HG03025 (cell line): ENCODE measurements at regions not wholly inside any gene's neighbourhood (a gene's known extent, or its start where the extent isn't known, plus 50 kb on each side); places are given as distances from the start of the nearest gene placed in this dataset.
"Not testable (repeated sequence)": the region's sequence is repeated elsewhere in the genome, so short reads cannot be mapped to it uniquely, and the experiment has no call there.

Experiments used
- ATAC-seq: cut with Tn5 transposase; IDR thresholded peaks from one replicate; pipeline ENCODE4 v1.9.1; 2021; ENCODE audit warnings: mild to moderate bottlenecking, moderate library complexity; ENCODE audit not compliant: unreplicated experiment, low FRiP score

DNA sequence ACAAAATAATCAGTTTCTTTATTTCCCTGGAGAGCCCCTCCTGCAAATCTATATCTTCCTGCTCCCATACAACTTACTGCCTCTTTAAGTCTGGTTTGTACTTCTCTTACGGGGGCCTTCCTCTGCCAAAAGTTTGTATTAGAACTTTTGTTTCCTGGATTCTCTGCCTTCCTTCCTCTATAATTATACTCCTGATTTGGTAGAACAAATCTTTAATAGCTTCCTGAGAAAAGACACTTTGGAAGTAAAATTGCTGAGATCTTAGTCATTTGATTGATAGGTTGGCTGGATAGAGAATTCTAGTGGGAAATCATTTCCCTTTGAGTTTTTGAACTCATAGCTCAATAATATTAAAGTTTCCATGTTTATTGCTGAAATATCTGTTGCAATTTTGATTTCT is 499.2 kb downstream of the RAB38 start:
- no peak for ATAC-seq

DNA sequence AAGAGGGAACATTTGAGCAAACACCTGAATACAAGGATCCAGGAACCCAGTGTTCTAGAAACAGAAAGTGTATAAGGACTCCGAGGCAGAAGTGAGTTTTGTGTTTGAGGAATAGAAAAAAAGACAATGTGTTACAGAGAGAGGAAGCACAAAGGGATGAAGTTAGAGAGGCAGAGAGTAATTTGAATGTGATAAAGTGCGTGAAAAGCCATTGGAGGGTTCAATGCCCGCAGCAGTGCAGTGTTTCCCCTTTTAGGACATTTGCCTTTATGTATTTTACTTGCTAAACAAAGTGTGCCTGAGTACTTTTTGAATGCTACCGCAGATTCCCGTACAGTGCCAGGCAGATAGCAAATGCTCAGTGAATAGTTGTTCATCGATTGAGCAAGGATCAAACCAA is 508.5 kb downstream of the RAB38 start:
- ATAC-seq = no peak

DNA sequence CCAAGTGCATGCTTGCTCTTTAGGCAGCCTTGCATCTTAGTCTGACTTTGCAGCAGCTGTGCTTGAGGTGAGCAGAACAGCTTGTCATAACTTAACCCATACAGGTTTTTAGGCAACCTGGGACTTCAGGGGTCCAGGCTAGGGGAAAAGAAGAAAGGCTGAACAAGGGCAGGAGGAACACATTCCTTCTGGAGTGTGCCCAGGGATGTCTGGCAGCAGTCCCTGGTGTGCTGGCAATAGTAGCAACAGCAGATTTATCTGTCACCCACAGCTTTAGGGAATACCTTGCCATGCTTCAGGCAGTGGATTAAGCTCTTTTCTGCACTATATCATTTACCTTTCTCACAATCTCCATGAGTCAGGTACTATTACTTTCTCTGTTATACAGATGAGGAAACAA is 513.0 kb downstream of the RAB38 start:
- no peak for ATAC-seq

DNA sequence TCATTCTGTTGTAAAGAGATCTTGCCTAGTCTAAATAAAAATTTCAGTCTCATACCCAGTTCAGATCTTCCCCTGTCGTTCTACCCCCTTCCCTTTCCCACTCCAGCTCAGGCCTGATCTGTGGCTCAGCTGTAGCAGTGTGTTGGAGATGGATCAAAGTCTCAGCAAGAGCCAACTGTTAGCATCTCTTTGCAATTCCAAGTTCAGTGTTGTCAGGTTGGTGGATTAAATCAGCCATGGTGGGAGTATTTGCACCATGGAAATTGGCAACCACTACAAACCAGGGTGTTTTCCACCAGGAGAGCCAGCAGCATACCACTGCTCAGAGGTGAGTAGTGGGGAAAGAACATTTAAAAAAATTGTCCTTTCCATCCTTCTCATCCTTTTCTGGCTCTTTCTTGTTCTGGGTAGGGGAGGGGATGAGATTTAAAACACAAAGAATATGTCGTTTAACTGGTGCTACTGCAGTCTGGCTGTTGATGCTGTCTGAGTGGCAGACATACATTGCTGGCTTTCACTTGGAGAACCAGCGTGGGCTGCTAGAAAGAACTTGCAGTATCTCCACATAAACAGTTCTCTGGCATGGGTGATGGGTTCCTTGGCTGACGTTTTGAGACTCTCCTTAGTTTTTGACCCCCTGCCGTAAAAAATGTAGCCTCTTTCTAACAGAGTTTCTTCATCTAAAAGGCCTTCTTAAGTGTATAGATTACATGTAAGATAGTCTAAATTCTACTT is 514.1 kb downstream of the RAB38 start:
- no peak for ATAC-seq

DNA sequence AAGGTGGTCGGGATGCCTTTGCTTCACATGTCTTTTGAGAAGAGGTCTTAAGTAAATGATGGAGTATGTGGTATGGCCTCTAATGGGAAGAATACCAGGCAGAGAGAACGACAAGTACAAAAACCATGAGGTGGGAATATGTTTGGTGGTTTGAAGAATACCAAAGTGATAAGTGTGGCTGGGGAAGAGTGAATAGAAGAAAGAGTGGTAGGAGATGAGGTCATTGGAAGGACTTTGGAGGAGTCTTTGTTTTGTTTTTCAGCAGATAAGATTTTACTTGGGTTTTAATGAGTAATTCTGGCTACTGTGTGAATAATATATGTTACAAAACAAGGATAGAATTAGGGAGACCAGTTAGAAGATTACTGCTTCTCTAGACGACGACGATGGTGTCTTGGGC is 515.4 kb downstream of the RAB38 start:
- no peak for ATAC-seq

DNA sequence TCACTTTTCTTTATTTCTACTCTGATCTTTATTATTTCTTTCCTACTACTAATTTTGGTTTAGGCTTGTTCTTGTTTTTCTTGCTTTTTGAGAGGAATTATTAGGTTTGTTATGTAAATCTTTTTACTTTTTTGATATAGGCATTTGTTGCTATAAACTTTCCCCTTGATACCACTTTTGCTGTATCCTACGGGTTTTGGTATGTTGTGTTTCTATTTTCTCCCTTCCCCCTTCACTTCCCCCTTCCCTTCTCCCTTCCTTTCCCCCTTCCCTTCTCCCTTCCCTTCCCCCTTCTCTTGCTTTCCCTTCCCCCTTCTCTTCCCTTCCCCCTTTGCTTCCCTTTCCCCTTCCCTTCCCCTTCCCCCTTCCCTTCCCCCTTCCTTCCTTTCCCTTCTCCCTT is 529.6 kb downstream of the RAB38 start:
- ATAC-seq = no peak

DNA sequence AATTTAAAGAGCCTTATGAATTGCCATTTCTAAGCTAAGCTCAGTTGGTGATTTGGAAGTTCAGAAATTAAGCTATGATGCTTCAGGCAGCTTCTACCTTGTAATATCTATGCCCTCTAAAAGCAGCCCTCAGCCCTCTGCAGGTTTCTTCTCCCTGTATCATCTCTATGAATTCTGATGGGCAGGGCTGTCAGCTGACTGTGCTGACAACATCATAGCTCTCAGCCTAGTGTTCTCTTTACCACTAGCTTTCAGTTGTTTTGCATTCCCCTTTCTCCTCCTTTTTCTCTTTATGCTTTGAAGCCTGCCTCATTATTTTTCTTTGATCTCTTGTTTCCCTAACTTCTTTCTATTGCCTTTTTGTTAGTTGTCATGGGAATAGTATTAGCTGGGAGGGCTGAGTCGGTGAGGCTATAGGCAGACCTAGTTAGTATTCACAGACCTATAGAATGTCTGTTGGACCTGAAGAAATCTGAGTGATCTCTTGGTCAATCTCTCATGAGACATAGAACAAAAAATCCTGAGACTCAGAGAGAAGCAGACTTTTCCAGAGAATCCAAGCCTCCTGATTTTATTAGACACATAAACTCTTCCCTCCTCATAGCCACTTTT is 535.4 kb downstream of the RAB38 start:
- ATAC-seq = no peak

DNA sequence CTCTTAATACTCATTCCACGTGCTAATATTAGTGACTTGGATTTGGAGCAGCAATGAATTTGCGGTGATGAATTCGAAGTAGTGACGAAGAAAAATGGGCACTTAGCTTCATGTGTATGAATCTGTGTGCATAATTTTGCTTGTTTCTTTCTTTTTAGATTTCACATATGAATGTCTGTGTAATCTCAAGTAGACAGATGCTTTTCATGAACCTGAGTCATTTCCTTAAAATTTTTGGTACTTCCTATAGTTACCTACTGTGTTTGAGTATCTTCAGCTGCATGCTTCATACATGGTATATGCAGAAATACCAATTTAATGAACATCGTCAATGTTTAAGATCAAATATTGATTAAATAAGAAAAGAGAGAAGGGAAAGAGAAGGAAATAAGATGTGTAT is 540.2 kb downstream of the RAB38 start:
- ATAC-seq = no peak

DNA sequence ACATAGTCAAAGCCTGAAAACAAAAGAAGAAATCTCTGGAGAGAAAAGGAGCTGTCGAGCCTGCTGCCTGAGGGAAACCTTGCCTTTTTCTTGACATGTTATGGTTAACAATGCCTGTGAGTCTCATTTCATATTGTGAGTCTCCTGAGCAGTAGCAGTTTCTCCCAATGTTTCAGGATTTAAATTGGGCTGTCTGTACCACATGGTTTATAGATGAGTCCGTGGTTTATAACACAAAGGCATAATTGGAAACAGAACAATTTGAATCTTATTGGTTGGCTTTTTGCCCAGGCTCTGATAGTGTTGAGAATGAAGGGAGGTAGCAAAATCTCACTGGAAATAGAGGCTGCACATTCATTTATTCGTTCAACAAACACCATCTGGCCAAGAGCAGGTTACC is 540.9 kb downstream of the RAB38 start:
- ATAC-seq = no peak

DNA sequence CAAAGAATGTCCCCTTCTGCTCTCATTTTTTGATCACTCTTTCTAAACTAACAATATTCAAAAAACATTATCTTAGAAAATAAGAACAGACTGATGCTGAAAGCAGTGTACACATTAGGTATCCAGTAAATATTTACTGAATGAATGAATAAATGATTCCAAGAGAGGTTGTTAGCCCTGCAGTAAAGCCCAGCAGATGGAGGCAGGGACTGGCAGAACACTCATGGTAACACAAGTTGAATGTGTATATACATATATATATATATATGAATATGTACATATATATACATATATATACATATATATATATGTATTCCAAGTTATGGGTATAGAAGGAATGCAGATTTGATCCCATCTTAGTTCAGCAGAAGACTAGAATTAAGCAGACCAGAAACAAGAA is 546.3 kb downstream of the RAB38 start:
- no peak for ATAC-seq

DNA sequence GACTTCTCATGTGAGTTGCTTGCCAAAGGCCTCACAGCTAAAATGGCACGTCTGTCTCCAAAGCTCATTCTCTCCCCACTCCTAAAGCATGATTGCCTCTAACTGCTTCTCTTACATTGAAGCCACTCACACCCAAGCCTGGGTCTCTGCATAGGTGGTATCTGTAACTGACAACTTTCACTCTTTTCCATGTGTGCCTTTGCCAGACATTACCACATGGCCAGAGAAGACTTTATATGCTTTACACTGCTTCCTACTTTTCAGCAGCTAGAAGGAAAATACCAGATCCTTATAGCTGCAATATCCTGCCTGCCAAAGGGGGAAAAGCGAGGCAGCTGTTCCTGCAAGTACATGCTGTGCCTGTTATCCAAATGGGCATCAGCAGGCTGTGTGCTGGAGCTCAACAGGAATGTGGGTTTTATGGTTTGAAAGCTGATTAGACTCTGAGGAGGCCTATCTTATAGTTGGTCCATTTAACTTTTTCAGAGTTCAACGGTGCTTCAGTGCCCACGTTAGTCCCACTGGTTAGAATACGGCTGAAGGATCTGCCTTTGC is 547.1 kb downstream of the RAB38 start:
- no peak for ATAC-seq

DNA sequence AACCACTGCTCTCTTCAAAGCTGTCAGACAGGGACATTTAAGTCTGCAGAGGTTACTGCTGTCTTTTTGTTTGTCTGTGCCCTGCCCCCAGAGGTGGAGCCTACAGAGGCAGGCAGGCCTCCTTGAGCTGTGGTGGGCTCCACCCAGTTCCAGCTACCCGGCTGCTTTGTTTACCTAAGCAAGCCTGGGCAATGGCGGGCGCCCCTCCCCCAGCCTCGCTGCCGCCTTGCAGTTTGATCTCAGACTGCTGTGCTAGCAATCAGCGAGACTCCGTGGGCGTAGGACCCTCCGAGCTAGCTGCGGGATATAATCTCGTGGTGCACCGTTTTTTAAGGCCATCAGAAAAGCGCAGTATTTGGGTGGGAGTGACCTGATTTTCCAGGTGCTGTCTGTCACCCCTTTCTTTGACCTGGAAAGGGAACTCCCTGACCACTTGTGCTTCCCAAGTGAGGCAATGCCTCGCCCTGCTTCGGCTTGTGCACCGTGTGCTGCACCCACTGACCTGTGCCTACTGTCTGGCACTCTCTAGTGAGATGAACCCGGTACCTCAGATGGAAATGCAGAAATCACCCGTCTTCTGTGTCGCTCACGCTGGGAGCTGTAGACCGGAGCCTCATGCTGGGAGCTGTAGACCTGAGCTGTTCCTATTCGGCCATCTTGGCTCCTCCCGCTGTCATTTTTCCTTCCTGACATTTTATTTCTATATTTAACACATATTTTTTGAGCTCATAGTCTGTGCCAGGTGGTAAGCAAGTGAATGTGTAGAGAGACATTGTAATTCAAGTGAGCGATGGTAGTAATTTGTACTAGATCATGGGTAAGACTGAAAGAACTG is 551.5 kb downstream of the RAB38 start:
- not testable (repeated sequence) for ATAC-seq

DNA sequence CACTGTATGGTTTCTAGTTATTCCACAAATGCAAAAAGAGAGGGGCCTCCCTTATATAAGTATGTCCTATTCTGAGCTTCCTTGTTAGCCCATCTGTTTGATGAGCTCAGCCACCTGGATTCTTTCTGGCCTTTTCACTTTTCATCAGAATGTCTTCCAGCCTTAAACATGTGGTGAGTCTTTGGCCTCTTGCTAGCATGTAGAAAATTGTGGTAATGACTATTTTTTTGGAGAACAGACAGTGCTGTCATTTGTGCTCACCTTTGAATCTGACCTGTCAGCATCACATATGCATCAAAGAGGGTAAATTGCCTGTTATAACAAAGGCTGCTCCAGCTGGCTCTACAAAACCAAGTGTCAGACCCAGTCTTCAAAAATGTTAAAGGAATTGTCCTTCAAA is 558.7 kb downstream of the RAB38 start:
- ATAC-seq = no peak

DNA sequence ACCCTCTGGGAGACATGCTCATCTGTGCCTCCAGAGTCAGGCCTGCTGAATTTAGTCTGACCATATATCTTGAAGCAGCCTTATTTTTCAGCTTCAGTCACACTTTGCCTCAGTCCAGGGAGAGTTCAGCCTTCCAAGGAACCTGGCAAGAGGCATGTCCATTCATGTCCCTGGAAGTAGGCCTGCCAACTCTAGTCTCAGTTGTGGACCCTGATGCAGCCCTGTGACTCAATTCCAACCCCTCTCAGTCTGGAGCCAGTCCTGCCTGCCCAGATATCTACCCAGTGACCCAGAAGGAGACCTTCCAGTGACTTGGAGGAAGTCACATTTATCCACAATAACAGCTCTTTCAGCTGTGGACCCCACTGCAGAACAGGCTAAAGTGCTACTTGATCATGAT is 566.6 kb downstream of the TMEM135 start:
- ATAC-seq = no peak

DNA sequence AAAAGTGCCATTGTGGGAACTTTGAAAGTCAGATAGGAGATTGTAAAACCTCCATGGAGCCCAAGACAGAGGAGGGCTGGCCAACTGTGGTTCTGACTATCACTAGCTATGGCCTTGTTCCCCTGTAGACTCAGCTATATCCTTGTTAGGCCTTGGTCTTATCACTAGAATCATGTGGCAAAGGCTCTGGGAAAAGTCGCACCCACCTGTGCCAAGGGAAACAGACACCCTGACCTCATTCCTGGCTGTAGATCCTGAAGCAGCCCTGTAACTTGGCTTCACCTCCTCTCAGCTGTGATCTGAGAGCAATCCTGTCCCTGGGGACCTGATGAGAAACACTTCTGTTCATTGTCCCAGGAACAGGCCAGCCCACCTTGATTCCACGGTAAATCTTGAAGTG is 566.2 kb downstream of the TMEM135 start:
- no peak for ATAC-seq

DNA sequence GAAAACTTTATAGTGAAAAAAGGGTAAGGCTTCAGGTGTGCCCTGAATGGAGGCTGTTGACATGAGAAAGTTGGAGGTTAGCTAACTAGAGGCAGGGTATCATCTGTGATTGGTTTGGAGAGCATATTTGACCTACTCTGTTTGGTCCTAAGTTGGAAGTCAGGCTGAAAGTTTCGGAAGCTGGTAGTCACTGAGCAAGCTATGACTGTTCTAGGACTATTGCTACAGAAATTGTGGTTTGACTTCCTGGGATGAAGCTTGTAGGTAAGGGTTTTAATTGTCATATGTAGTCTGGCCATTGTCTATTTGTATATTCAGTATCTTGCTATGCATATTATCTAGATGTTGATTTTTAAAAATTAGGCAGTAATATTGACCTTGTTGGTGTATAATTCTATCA is 565.0 kb downstream of the TMEM135 start:
- ATAC-seq = no peak

DNA sequence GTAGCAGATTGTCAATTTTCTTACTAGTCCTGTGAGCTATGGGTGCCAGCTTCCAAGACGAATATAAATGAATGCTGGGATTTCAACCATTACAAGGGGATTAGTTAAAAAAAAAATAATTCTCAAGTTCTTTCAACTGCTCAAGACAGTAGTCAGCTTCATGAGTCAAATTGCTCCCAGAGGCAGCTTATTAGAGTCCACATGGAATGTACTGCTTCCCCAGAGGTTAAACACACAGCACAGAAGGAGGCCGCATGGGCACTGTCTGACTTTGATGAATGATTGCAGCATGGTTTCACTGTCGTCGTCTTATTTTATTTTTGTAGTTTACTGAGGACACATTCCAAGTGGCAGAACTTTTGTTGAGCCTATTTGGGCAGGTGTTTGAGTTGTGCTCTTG is 563.2 kb downstream of the TMEM135 start:
- ATAC-seq = no peak

DNA sequence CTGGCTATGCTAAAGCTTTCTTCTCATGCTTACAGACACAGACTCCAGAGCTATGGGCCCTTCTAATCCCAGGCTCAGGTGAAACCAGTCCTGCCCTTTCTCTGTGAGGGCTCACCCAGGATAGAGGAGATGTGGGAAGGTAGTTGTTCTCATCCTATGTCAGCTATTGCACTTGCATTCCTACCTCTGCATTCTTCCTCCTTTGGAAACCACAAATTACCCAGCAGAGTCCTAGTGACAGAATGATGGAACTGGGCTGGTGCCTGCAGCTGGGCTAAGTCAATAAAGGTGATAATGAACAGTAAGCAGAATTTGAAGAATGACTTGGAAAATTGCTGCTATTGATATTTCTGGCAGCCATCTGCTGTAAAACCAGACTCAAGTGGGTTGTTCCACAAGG is 560.0 kb downstream of the TMEM135 start:
- ATAC-seq = no peak

DNA sequence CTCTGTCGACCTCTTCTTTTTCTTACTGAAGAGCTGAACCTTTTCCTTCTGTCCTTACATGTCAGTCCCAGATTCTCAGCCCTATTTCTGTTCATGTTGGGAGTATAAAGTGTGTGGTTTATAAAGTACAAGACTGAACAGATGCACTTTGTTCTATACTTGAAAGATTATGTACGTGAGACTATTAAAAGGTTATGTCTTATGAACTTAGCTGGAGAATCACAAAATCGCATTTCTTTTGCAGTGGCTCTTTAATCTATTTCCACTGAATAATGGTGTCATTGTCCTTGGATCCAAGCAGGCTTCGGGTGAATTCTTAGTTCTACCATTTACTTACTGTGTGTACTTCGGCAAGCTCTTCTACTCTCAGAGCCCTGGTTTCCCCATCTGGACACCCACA is 558.4 kb downstream of the TMEM135 start:
- ATAC-seq = no peak

DNA sequence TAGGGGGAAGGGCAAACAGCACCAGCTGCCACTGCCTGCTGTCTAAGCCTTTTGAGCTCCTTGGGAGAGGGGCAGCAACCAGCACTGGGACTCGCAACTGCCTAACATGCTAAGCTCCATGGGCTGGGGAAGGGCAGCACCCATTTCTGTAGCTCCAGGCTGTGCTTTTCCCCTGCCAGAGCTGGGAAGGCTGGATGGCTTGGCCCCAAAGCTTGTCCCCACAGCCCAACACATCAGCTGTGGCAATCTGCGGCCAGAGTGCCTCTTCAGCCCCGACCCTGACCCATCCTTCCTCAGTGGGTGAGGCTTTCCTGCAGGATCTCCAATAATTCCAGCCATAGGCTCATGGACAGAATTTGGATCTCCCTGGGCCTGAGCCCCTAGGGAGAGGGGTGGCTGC is 551.3 kb downstream of the TMEM135 start:
- no peak for ATAC-seq

DNA sequence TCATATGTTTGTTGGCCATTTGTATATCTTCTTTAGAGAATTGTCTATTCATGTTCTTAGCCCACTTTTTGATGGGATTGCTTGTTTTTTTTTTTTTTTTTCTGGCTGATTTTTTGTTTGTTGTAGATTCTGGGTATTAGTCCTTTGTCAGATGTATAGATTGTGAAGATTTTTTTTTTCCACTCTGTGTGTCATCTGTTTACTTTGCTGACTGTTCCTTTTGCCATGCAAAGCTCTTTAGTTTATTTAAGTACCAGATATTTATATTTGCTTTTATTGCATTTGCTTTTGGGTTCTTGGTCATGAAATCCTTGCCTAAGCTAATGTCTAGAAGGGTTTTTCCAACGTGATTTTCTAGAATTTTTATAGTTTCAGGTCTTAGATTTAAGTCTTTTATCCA is 547.9 kb downstream of the TMEM135 start:
- ATAC-seq = not testable (repeated sequence)
